ENCODE measurements at regions not wholly inside any gene's neighbourhood (a gene's known extent, or its start where the extent isn't known, plus 50 kb on each side); places are given as distances from the start of the nearest gene placed in this dataset.

GRCh38 chr15:93562395-93563123 lies 473.5 kb upstream of the RGMA start:
- DNase-seq (ENCODE audit: low read depth in 2 of 2): no peak

GRCh38 chr15:93557696-93558095 lies 468.7 kb upstream of the RGMA start:
- DNase-seq (ENCODE audit: low read depth in 2 of 2): no peak

- DNase-seq (ENCODE audit: low read depth in 2 of 2): no peak
Observed at GRCh38 chr15:93553167-93553935, 464.3 kb upstream of the RGMA start.

GRCh38 chr15:93543093-93543492 lies 454.1 kb upstream of the RGMA start:
- no peak for DNase-seq (ENCODE audit: low read depth in 2 of 2)

- no peak for DNase-seq (ENCODE audit: low read depth in 2 of 2)
Observed at GRCh38 chr15:93527374-93528050, 438.5 kb upstream of the RGMA start.

- no peak for DNase-seq (ENCODE audit: low read depth in 2 of 2)
Observed at GRCh38 chr15:93524432-93524831, 435.4 kb upstream of the RGMA start.

GRCh38 chr15:93523481-93523880 lies 434.5 kb upstream of the RGMA start:
- no peak for DNase-seq (ENCODE audit: low read depth in 2 of 2)

- DNase-seq (ENCODE audit: low read depth in 2 of 2): no peak
Observed at GRCh38 chr15:93520206-93520605, 431.2 kb upstream of the RGMA start.

GRCh38 chr15:93519599-93519998 lies 430.6 kb upstream of the RGMA start:
- no peak for DNase-seq (ENCODE audit: low read depth in 2 of 2)

GRCh38 chr15:93517176-93517575 lies 428.2 kb upstream of the RGMA start:
- no peak for DNase-seq (ENCODE audit: low read depth in 2 of 2)

- DNase-seq (ENCODE audit: low read depth in 2 of 2): no peak
Observed at GRCh38 chr15:93515256-93516051, 426.4 kb upstream of the RGMA start.

- DNase-seq (ENCODE audit: low read depth in 2 of 2): no peak
Observed at GRCh38 chr15:93506646-93507045, 417.6 kb upstream of the RGMA start.

GRCh38 chr15:93505506-93505905 lies 416.5 kb upstream of the RGMA start:
- no peak for DNase-seq (ENCODE audit: low read depth in 2 of 2)

- no peak for DNase-seq (ENCODE audit: low read depth in 2 of 2)
Observed at GRCh38 chr15:93501946-93502345, 412.9 kb upstream of the RGMA start.

- no peak for DNase-seq (ENCODE audit: low read depth in 2 of 2)
Observed at GRCh38 chr15:93500155-93500554, 411.1 kb upstream of the RGMA start.

- no peak for DNase-seq (ENCODE audit: low read depth in 2 of 2)
Observed at GRCh38 chr15:93497291-93497690, 408.3 kb upstream of the RGMA start.

GRCh38 chr15:93496888-93497287 lies 407.9 kb upstream of the RGMA start:
- DNase-seq (ENCODE audit: low read depth in 2 of 2): no peak

- no peak for DNase-seq (ENCODE audit: low read depth in 2 of 2)
Observed at GRCh38 chr15:93495799-93496637, 407.0 kb upstream of the RGMA start.

- DNase-seq (ENCODE audit: low read depth in 2 of 2): no peak
Observed at GRCh38 chr15:93493172-93493571, 404.2 kb upstream of the RGMA start.

GRCh38 chr15:93491291-93491690 lies 402.3 kb upstream of the RGMA start:
- DNase-seq (ENCODE audit: low read depth in 2 of 2): no peak

- DNase-seq (ENCODE audit: low read depth in 2 of 2): no peak
Observed at GRCh38 chr15:93488296-93488713, 399.3 kb upstream of the RGMA start.
